PC-3 (cell line): ENCODE measurements at regions not wholly inside any gene's neighbourhood (a gene's known extent, or its start where the extent isn't known, plus 50 kb on each side); places are given as distances from the start of the nearest gene placed in this dataset.
"Not testable (repeated sequence)": the region's sequence is repeated elsewhere in the genome, so short reads cannot be mapped to it uniquely, and the experiment has no call there.

Experiments
- ATAC-seq: fragments of 200-7000 bp; cut with Tn5 transposase; 2 replicates; pipeline ENCODE4 v1.9.1; 2020; ENCODE audit warnings: mild to moderate bottlenecking, moderate library complexity
- BruUV-seq: library from RNA; stranded (reverse); fragments of 400-500 nt; replicated peaks from 2 replicates; lab custom pipeline; 2021; lab: Mats Ljungman, UMichigan
- CTCF ChIA-PET: fragments of 300-600 bp; sonication (Branson Sonifier 250); formaldehyde crosslinking; loops from one replicate; lab custom pipeline; 2022; ENCODE audit warnings: antibody characterized with exemption; lab: Charles Lee
- POLR2A ChIA-PET: fragments of 300-600 bp; sonication (Branson Sonifier 250); formaldehyde crosslinking; loops from one replicate; lab custom pipeline; 2022; ENCODE audit warnings: antibody characterized with exemption; ENCODE audit not compliant: unreplicated experiment; lab: Charles Lee
- DNase-seq: peaks from one replicate; pipeline ENCODE4 v3.0.0-alpha.2; 2015
- H2AFZ ChIP-seq: fragments of 300-600 bp; sonication (generic); 2 replicates; pipeline ENCODE4 v1.6.0; 2016; ENCODE audit warnings: antibody characterized with exemption, low read length
- H3F3A ChIP-seq: fragments of 300-600 bp; sonication (generic); one replicate; pipeline ENCODE4 v1.6.0; 2017; ENCODE audit warnings: antibody characterized with exemption, low read length, control low read depth, mild to moderate bottlenecking; ENCODE audit not compliant: unreplicated experiment
- H3K27ac ChIP-seq: fragments of 300-600 bp; sonication (generic); 2 replicates; pipeline ENCODE4 v1.5.1; 2016; ENCODE audit warnings: mild to moderate bottlenecking, low read length
- H3K27me3 ChIP-seq: fragments of 300-600 bp; sonication (generic); 2 replicates; pipeline ENCODE4 v1.6.1; 2016; ENCODE audit warnings: low read length, mixed read lengths
- H3K36me3 ChIP-seq: fragments of 300-600 bp; sonication (generic); 2 replicates; pipeline ENCODE4 v1.6.1; 2016; ENCODE audit warnings: low read depth, mixed run types, low read length, mixed read lengths
- H3K4me1 ChIP-seq: fragments of 300-600 bp; sonication (generic); 2 replicates; pipeline ENCODE4 v1.5.1; 2016; ENCODE audit warnings: low read length; ENCODE audit not compliant: insufficient read depth
- H3K4me2 ChIP-seq: fragments of 300-600 bp; sonication (generic); 2 replicates; pipeline ENCODE4 v1.6.0; 2016; ENCODE audit warnings: low read length
- H3K4me3 ChIP-seq: fragments of 300-600 bp; sonication (generic); 2 replicates; pipeline ENCODE4 v1.5.1; 2016; ENCODE audit warnings: mild to moderate bottlenecking, low read length, mixed read lengths
- H3K79me2 ChIP-seq: fragments of 300-600 bp; sonication (generic); 2 replicates; pipeline ENCODE4 v1.6.1; 2017; ENCODE audit warnings: low read length, mixed read lengths
- H3K9ac ChIP-seq: fragments of 300-600 bp; sonication (generic); 2 replicates; pipeline ENCODE4 v1.6.0; 2016; ENCODE audit warnings: mild to moderate bottlenecking, low read length
- H3K9me2 ChIP-seq: fragments of 300-600 bp; sonication (generic); replicated peaks from 2 replicates; pipeline ENCODE4 v1.6.1; 2016; ENCODE audit warnings: mixed run types, low read length, mixed read lengths
- H3K9me3 ChIP-seq: fragments of 300-600 bp; sonication (generic); 2 replicates; pipeline ENCODE4 v1.6.1; 2016; ENCODE audit warnings: low read length, mixed read lengths
- H4K20me1 ChIP-seq: fragments of 300-600 bp; sonication (generic); 2 replicates; pipeline ENCODE4 v1.6.1; 2016; ENCODE audit warnings: low read length, mixed read lengths
- CTCF ChIP-seq: fragments of 300-600 bp; sonication (generic); conservative IDR thresholded peaks from 2 replicates; pipeline ENCODE4 v1.5.1; 2017; ENCODE audit warnings: antibody characterized with exemption, low read depth, mild to moderate bottlenecking, low read length
- EZH2 ChIP-seq: fragments of 300-600 bp; sonication (generic); IDR thresholded peaks from one replicate; pipeline ENCODE4 v1.6.1; 2017; ENCODE audit warnings: antibody characterized with exemption, mild to moderate bottlenecking, low read length; ENCODE audit not compliant: unreplicated experiment
- EZH2phosphoT487 ChIP-seq: fragments of 300-600 bp; sonication (generic); IDR thresholded peaks from 2 replicates; pipeline ENCODE4 v1.6.1; 2018; ENCODE audit warnings: mild to moderate bottlenecking, antibody characterized with exemption, low read length, borderline replicate concordance
- intact Hi-C: fragments of 100-400 bp; cut with micrococcal nuclease; formaldehyde crosslinking; loops from 2 replicates; pipeline ENCODE4 v1.9.0; 2023

- Histone ChIP-seq H3F3A (no peaks in the 10 kb centered on the region), H3K4me2 (no peak overlapping the region), H3K36me3 (no peaks in the 10 kb centered on the region), H3K9ac (no peak overlapping the region), H3K27me3 (peaks cover 79% of the 10 kb centered on the region), H3K27ac (no peak overlapping the region), H3K9me2 (no peaks in the 10 kb centered on the region), H3K9me3 (no peaks in the 10 kb centered on the region), H3K4me1 (no peaks in the 10 kb centered on the region), H3K79me2 (no peaks in the 10 kb centered on the region), H2AFZ (no peak overlapping the region), H4K20me1 (no peaks in the 10 kb centered on the region), H3K4me3 (no peak overlapping the region)
- TF ChIP-seq CTCF (no peak), EZH2 (no peak), EZH2phosphoT487 (no peak)
- ChIA-PET CTCF (no interaction called here), POLR2A (no interaction called here)
- DNase-seq (no peak), ATAC-seq (no peak)
- BruUV-seq, result no TSS peak
- intact Hi-C loops, result no loop called here
Observed at GRCh38 chr6:8301502-8301901, 133.8 kb downstream of the SLC35B3 start.

GRCh38 chr6:8299034-8299433 lies 136.3 kb downstream of the SLC35B3 start:
- ATAC-seq, result no peak

DNA sequence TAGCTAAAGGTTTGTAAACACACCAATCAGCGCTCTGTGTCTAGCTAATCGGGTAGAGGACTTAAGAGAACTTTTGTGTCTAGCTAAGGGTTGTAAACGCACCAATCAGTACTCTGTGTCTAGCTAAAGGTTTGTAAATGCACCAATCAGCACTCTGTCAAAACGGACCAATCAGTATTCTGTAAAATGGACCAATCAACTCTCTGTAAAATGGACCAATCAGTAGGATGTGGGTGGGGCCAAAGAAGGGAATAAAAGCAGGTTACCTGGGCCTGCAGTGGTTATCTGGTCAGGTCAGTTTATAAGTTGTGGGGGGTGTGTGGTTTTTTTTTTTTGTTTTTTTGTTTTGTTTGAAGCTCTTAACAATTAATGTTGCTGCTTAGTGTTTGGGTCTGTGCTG lies 152.4 kb downstream of the SLC35B3 start:
- peaks cover 82% of the 10 kb centered on the region for H3K27me3 ChIP-seq
- H3K9me3 ChIP-seq, H3K4me3 ChIP-seq, H3K4me1 ChIP-seq, H3K4me2 ChIP-seq, H3K27ac ChIP-seq, POLR2A ChIA-PET, CTCF ChIA-PET, H3K9me2 ChIP-seq, H3K9ac ChIP-seq, BruUV-seq, H4K20me1 ChIP-seq, intact Hi-C loops, H3K79me2 ChIP-seq, H3K36me3 ChIP-seq, H3F3A ChIP-seq, ATAC-seq, H2AFZ ChIP-seq, DNase-seq: not testable (repeated sequence)

More at GRCh38 chr6:8299034-8299433, 136.3 kb downstream of the SLC35B3 start:
- no peak for DNase-seq
- ChIA-PET CTCF (no interaction called here), POLR2A (no interaction called here)
- no peak overlapping the region for H3K9ac ChIP-seq
- no peak overlapping the region for H3K4me3 ChIP-seq
- H3K4me2 ChIP-seq, result no peak overlapping the region
- TF ChIP-seq EZH2 (no peak), CTCF (no peak), EZH2phosphoT487 (no peak)
- H3K79me2 ChIP-seq, result no peaks in the 10 kb centered on the region
- H3K4me1 ChIP-seq, result no peaks in the 10 kb centered on the region
- H2AFZ ChIP-seq, result no peak overlapping the region
- no peaks in the 10 kb centered on the region for H3K9me3 ChIP-seq
- no peaks in the 10 kb centered on the region for H3F3A ChIP-seq
- intact Hi-C loops, result no loop called here
- no peak overlapping the region for H3K27ac ChIP-seq
- H4K20me1 ChIP-seq, result no peaks in the 10 kb centered on the region
- H3K9me2 ChIP-seq, result no peaks in the 10 kb centered on the region
- H3K36me3 ChIP-seq, result no peaks in the 10 kb centered on the region
- no TSS peak for BruUV-seq
- peaks cover 85% of the 10 kb centered on the region for H3K27me3 ChIP-seq
